B cell (primary cell): ENCODE measurements at regions not wholly inside any gene's neighbourhood (a gene's known extent, or its start where the extent isn't known, plus 50 kb on each side); places are given as distances from the start of the nearest gene placed in this dataset.

Experiments used
- ATAC-seq: fragments of 200-7000 bp; cut with Tn5 transposase; one replicate; pipeline ENCODE4 v1.10.0; 2021; ENCODE audit warnings: low read depth, mild to moderate bottlenecking, moderate number of reproducible peaks, moderate library complexity
- CTCF ChIA-PET: fragments of 350-600 bp; sonication (Branson Sonifier 250); formaldehyde crosslinking; loops from one replicate; lab custom pipeline; 2021; ENCODE audit warnings: antibody characterized with exemption, inconsistent platforms; lab: Charles Lee
- POLR2A ChIA-PET: fragments of 350-600 bp; sonication (Branson Sonifier 250); formaldehyde crosslinking; loops from one replicate; lab custom pipeline; 2021; ENCODE audit warnings: antibody characterized with exemption; lab: Charles Lee
- DNase-seq: peaks from one replicate; pipeline ENCODE4 v3.0.0; 2013
- H2AFZ ChIP-seq: 2 replicates; pipeline ENCODE4 v1.6.1; 2012; ENCODE audit warnings: mild to moderate bottlenecking, low read depth, low read length; ENCODE audit not compliant: insufficient read depth, poor library complexity, severe bottlenecking
- H3K27ac ChIP-seq, 2 donors: 1 replicate in 1 of 2; 2 replicates in 1 of 2; pipeline ENCODE4 v1.5.1; 2012 to 2013; ENCODE audit warnings: low read length in 2 of 2, mild to moderate bottlenecking in 2 of 2, moderate library complexity in 1 of 2
- H3K27me3 ChIP-seq, 4 experiments: fragments of 200-600 bp in 1 of 4; sonication (generic) in 1 of 4; replicated peaks in 1 of 4; 1 replicate in 2 of 4; 2 replicates in 2 of 4; pipeline versions ENCODE4 v1.6.1 to v1.7.0; 2013 to 2016; ENCODE audit warnings: low read length in 3 of 4, mild to moderate bottlenecking in 2 of 4, mixed read lengths in 1 of 4, moderate library complexity in 1 of 4; ENCODE audit not compliant: insufficient read depth in 4 of 4, control insufficient read depth in 3 of 4; ENCODE audit errors: control extremely low read depth in 1 of 4
- H3K36me3 ChIP-seq, 2 experiments: replicated peaks in 1 of 2; 1 replicate in 1 of 2; 2 replicates in 1 of 2; pipeline versions ENCODE4 v1.6.1 to v1.7.1; 2013; ENCODE audit warnings: low read length in 1 of 2; ENCODE audit not compliant: insufficient read depth in 2 of 2, control insufficient read depth in 1 of 2; ENCODE audit errors: control extremely low read depth in 1 of 2, extremely low read depth in 1 of 2
- H3K4me1 ChIP-seq, 2 donors: fragments of 200-600 bp in 1 of 2; sonication (generic) in 1 of 2; 1 replicate in 1 of 2; 2 replicates in 1 of 2; pipeline versions ENCODE4 v1.5.1 to v1.6.1; 2013 to 2017; ENCODE audit warnings: low read length in 2 of 2; ENCODE audit not compliant: control insufficient read depth in 2 of 2, insufficient read depth in 2 of 2
- H3K4me2 ChIP-seq: replicated peaks from 2 replicates; pipeline ENCODE3; 2012; ENCODE audit warnings: mild to moderate bottlenecking, low read depth, low read length; ENCODE audit not compliant: poor library complexity, severe bottlenecking
- H3K4me3 ChIP-seq, 5 experiments: fragments of 200-600 bp in 1 of 5; sonication (generic) in 1 of 5; 1 replicate in 3 of 5; 2 replicates in 2 of 5; pipeline versions ENCODE4 v1.5.1 to v1.7.0; 2011 to 2016; ENCODE audit warnings: low read length in 4 of 5, mild to moderate bottlenecking in 4 of 5, low read depth in 2 of 5, control low read depth in 1 of 5, moderate library complexity in 1 of 5; ENCODE audit not compliant: insufficient read depth in 1 of 5; ENCODE audit errors: control extremely low read depth in 1 of 5, extremely low read depth in 1 of 5
- H3K79me2 ChIP-seq: fragments of 200-600 bp; sonication (generic); one replicate; pipeline ENCODE4 v1.6.0; 2016; ENCODE audit warnings: low read length; ENCODE audit not compliant: control insufficient read depth, insufficient read depth
- H3K9ac ChIP-seq: fragments of 200-600 bp; sonication (generic); 2 replicates; pipeline ENCODE4 v1.6.1; 2017; ENCODE audit warnings: mild to moderate bottlenecking, low read length, moderate library complexity
- H3K9me3 ChIP-seq, 3 donors: one replicate each; pipeline versions ENCODE4 v1.6.1 to v1.7.1; 2013; ENCODE audit warnings: low read length in 2 of 3; ENCODE audit not compliant: control insufficient read depth in 2 of 3, insufficient read depth in 1 of 3; ENCODE audit errors: control extremely low read depth in 1 of 3
- H4K20me1 ChIP-seq: 2 replicates; pipeline ENCODE4 v1.6.0; 2012; ENCODE audit warnings: mild to moderate bottlenecking, low read length; ENCODE audit not compliant: insufficient read depth, control insufficient read depth, poor library complexity, severe bottlenecking
- H3K27ac Mint-ChIP-seq: one replicate; pipeline ENCODE4 v1.8.0; 2021; ENCODE audit warnings: mixed read lengths
- H3K27me3 Mint-ChIP-seq: one replicate; pipeline ENCODE4 v1.8.0; 2021; ENCODE audit warnings: mixed read lengths
- H3K4me1 Mint-ChIP-seq: one replicate; pipeline ENCODE4 v1.8.0; 2021; ENCODE audit warnings: mixed read lengths
- H3K4me3 Mint-ChIP-seq: one replicate; pipeline ENCODE4 v1.8.0; 2021; ENCODE audit warnings: mixed read lengths
- H3K9me3 Mint-ChIP-seq: one replicate; pipeline ENCODE4 v1.8.0; 2022; ENCODE audit warnings: mixed read lengths; ENCODE audit not compliant: insufficient read depth
- CTCF ChIP-seq: fragments of 200-600 bp; IDR thresholded peaks from one replicate; pipeline ENCODE4 v1.8.0; 2022; ENCODE audit warnings: antibody characterized with exemption, mild to moderate bottlenecking
- EZH2 ChIP-seq: IDR thresholded peaks from 2 replicates; pipeline ENCODE4 v1.6.1; 2012; ENCODE audit warnings: borderline replicate concordance, low read depth, mild to moderate bottlenecking, moderate library complexity, low read length; ENCODE audit not compliant: insufficient read depth, poor library complexity, severe bottlenecking
- WGBS: methylation state at CpG from one replicate; pipeline ENCODE4 v1.1.5; 2013; ENCODE audit warnings: missing lambda C conversion rate; ENCODE audit not compliant: insufficient coverage; 5-methylcytosine and 5-hydroxymethylcytosine counted together
- intact Hi-C: fragments of 100-400 bp; cut with micrococcal nuclease; formaldehyde crosslinking; loops from one replicate; pipeline ENCODE4 v1.10.0; 2022

DNA sequence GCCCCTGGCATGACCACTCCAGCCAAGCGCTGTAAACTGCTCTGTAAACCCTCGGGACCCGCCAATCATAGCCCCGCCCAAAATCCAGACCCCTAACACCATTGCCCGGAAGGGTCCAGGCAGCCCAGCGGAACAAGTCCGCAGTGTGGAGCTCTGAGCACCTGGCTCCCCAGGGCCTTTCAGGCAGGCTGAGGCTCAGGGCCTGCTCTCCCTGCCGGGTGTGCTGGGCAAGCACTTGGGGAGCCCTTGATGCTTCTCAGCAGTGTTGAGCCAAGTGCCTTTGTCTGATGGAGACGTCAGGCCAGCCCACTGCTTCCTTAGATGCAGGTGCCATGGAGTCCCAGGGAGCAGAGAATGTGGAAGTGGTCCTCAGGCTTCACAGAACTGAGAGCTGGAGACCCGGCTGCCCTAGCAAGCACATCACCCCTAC is 106.2 kb downstream of the TLE3 start:
- WGBS: 91% methylated on average over 10 of the region's 10 CpGs
- Histone ChIP-seq H3K4me2 (no peak overlapping the region), H4K20me1 (no peaks in the 10 kb centered on the region), H3K4me1 (peaks cover 39 to 79% of the 10 kb centered on the region in 2 donors), H3K36me3 (no peaks in the 10 kb centered on the region), H2AFZ (no peak overlapping the region), H3K79me2 (no peaks in the 10 kb centered on the region), H3K9ac (no peak overlapping the region), H3K4me3 (no peak overlapping the region), H3K27ac (no peak overlapping the region), H3K27me3 (peaks cover 0 to 5% (median 0%) of the 10 kb centered on the region in 4 experiments), H3K9me3 (peaks cover 0 to 3% (median 0%) of the 10 kb centered on the region in 3 donors)
- H3K9me3 Mint-ChIP-seq: peaks cover 3% of the 10 kb centered on the region
- ATAC-seq (no peak), DNase-seq (no peak)
- no peak overlapping the region for H3K27ac Mint-ChIP-seq
- peaks cover 68% of the 10 kb centered on the region for H3K4me1 Mint-ChIP-seq
- TF ChIP-seq CTCF (no peak), EZH2 (no peak)
- POLR2A ChIA-PET: no interaction called here
- no peak overlapping the region for H3K4me3 Mint-ChIP-seq
- peaks cover 7% of the 10 kb centered on the region for H3K27me3 Mint-ChIP-seq
- intact Hi-C loops: no loop called here
- CTCF ChIA-PET: no interaction called here

- Histone ChIP-seq H3K4me2 (no peak overlapping the region), H3K4me1 (peaks cover 47 to 87% of the 10 kb centered on the region in 2 donors), H3K9me3 (peaks cover 0 to 3% (median 0%) of the 10 kb centered on the region in 3 donors), H3K36me3 (no peaks in the 10 kb centered on the region), H3K4me3 (no peak overlapping the region), H3K27me3 (peaks cover 0 to 4% (median 0%) of the 10 kb centered on the region in 4 experiments), H2AFZ (no peak overlapping the region), H3K9ac (no peak overlapping the region), H3K79me2 (no peaks in the 10 kb centered on the region), H4K20me1 (no peaks in the 10 kb centered on the region), H3K27ac (no peak overlapping the region)
- H3K27ac Mint-ChIP-seq: no peak overlapping the region
- CTCF ChIA-PET: interaction anchor here (1.1 kb wide), 1 partner anchor 15 kb away, joined by 4 read pairs; no protein-coding TSS in a partner anchor
- no peak for ATAC-seq
- intact Hi-C loops: no loop called here
- no peak overlapping the region for H3K4me3 Mint-ChIP-seq
- POLR2A ChIA-PET: no interaction called here
- peaks cover 4% of the 10 kb centered on the region for H3K27me3 Mint-ChIP-seq
- WGBS: 91% methylated on average over 4 of the region's 7 CpGs
- no peak for DNase-seq
- H3K9me3 Mint-ChIP-seq: peaks cover 3% of the 10 kb centered on the region
- TF ChIP-seq EZH2: no peak
- TF ChIP-seq CTCF: no peak
- peaks cover 71% of the 10 kb centered on the region for H3K4me1 Mint-ChIP-seq
Measured at GRCh38 chr15:69992348-69992747, 105.4 kb downstream of the TLE3 start.
